Uterus (tissue), 2 donors: ENCODE measurements at regions not wholly inside any gene's neighbourhood (a gene's known extent, or its start where the extent isn't known, plus 50 kb on each side); places are given as distances from the start of the nearest gene placed in this dataset.

Experiments used
- CTCF ChIP-seq, 4 experiments: fragments of 200-600 bp in 2 of 4; fragments of 450-650 bp in 2 of 4; sonication (generic) in 2 of 4; IDR thresholded peaks; one replicate each; pipeline ENCODE4 v1.5.1; 2016 to 2019; ENCODE audit warnings: antibody characterized with exemption in 4 of 4, mild to moderate bottlenecking in 2 of 4, moderate library complexity in 1 of 4
- POLR2A ChIP-seq, 2 donors: fragments of 450-650 bp; IDR thresholded peaks; one replicate each; pipeline ENCODE4 v1.6.1; 2016; ENCODE audit warnings: antibody characterized with exemption in 2 of 2, mild to moderate bottlenecking in 1 of 2, moderate library complexity in 1 of 2

GRCh38 chr2:236642125-236642524 is 72.5 kb downstream of the ACKR3 start:
- TF ChIP-seq POLR2A (IDR thresholded peaks at IDR 0.05) (no peak), CTCF (IDR thresholded peaks at IDR 0.05) (no peak)
